Astrocyte (in vitro differentiated cells and primary cell): ENCODE measurements at regions not wholly inside any gene's neighbourhood (a gene's known extent, or its start where the extent isn't known, plus 50 kb on each side); places are given as distances from the start of the nearest gene placed in this dataset.

Source experiments
- CTCF ChIP-seq: IDR thresholded peaks from 2 replicates; pipeline ENCODE4 v1.5.1; 2011; ENCODE audit warnings: low read depth, mild to moderate bottlenecking, inconsistent platforms, low read length, moderate library complexity; ENCODE audit not compliant: insufficient read depth
- EZH2 ChIP-seq: IDR thresholded peaks from 2 replicates; pipeline ENCODE4 v1.6.1; 2012; ENCODE audit warnings: mild to moderate bottlenecking, low read length, inconsistent platforms; ENCODE audit not compliant: insufficient read depth

DNA sequence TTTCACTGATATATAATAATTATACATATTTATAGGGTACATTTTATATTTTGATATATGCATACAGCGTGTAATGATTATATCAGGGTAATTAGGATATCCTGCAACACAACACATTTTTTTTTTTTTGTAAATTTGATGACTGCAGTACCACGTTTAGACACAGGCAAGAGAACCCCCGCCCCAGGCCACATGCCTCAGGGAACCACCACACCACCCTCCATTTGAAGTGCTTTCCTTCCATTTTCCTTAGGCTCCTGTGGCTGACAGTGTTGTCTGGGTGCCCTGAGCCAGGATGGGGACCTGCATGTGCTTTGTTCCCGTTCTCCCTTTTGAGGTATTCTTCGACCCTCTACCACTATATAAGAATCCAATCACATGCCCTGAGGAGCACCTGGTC lies 161.6 kb upstream of the CTAGE1 start:
- TF ChIP-seq CTCF = no peak
- TF ChIP-seq EZH2 = no peak
